M059J (cell line): ENCODE measurements at regions not wholly inside any gene's neighbourhood (a gene's known extent, or its start where the extent isn't known, plus 50 kb on each side); places are given as distances from the start of the nearest gene placed in this dataset.

ENCODE experiments used
- DNase-seq: peaks from one replicate; pipeline ENCODE4 v3.0.0-alpha.2; 2012; ENCODE audit warnings: low read depth

GRCh38 chr5:41670854-41671479 lies 160.6 kb upstream of the PLCXD3 start:
- no peak for DNase-seq

DNA sequence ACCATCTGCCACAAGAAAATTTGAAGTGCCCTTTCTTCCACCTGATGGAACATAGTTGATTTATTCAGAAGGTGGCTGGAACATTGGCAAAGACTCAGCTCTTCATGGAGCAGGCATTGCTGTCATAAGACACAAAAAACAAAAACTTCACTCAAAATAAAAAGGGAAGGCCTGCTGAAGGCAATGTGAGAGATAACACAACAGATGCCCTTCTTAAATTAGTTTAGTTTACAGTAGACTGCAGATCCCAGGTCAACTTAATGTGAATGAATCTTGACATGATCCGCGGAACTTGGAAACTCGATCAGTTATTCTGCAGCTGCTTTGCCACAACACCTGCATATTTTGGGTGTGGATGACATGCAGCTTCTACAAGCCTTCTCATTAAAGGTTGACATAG lies 159.8 kb upstream of the PLCXD3 start:
- DNase-seq = no peak

- DNase-seq = no peak
These were observed 150.9 kb upstream of the PLCXD3 start for GRCh38 chr5:41661254-41661653.

- no peak for DNase-seq
These were observed 146.2 kb upstream of the PLCXD3 start for GRCh38 chr5:41656597-41656996.

DNA sequence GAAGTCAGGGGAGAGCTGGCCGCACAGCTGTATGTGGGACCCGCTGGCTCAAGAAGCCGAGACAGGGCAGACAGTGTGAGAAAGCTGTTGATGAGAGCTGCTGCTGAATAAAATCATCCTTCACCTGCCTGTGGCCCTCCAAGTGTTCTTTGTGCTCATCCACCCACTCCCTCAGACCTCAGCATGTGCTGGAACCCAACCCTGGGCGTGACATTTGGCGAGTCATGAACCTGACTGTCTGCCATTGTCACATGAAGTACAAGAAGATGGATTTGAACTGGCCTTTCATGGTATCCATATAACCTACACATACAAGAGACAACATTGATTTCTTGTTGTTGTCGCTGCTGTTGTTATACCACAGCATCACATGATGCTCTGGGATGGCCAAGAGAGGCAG lies 139.7 kb upstream of the PLCXD3 start:
- DNase-seq = no peak

- DNase-seq = peak; percentile 63
These were observed 139.3 kb upstream of the PLCXD3 start for GRCh38 chr5:41649659-41650058.

- DNase-seq = no peak
These were observed 138.6 kb upstream of the PLCXD3 start for GRCh38 chr5:41648996-41649395.

DNA sequence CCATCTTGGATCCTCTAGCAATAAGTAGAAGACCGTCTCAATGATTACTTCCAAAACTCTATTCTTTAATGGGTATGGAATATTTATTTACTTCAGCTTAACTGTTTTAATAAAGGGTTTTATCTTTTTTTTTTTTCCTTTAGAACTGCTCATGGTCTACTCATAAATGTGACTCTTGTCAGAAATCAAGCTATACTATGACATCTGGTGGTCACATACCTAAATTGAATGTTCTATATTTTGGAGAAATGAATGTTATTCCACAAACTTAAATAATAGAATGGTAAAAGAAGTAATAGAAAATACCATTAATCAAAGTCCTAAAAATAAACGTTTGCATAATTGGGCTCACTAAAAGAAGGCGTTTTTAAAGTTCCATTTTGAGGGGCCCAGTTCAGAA lies 131.2 kb upstream of the PLCXD3 start:
- DNase-seq = peak; percentile 8

- no peak for DNase-seq
These were observed 128.3 kb upstream of the PLCXD3 start for GRCh38 chr5:41638685-41639084.

GRCh38 chr5:41637869-41638268 lies 127.5 kb upstream of the PLCXD3 start:
- peak; percentile 10 for DNase-seq

- DNase-seq = peak; percentile 11
These were observed 127.0 kb upstream of the PLCXD3 start for GRCh38 chr5:41637424-41637823.

DNA sequence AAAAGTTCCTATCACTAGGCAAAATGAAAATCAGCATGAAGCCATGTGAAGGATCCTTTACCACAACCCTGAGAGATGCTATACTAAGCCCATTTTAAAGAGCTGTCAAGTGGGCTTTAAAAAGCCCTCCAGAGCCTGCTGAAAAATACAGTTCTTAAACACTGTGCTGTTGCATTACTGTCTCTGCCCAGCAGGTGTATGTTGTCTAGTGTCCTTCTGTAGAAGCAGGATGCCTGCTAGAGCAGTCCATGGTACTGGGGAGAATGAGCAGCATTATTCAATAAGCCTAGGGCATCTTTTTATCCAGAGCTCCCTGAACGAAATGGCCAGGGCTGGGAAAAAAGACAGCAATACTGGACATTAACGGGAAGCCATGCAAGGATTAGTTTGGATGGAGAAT lies 126.2 kb upstream of the PLCXD3 start:
- peak; percentile 47 for DNase-seq

DNA sequence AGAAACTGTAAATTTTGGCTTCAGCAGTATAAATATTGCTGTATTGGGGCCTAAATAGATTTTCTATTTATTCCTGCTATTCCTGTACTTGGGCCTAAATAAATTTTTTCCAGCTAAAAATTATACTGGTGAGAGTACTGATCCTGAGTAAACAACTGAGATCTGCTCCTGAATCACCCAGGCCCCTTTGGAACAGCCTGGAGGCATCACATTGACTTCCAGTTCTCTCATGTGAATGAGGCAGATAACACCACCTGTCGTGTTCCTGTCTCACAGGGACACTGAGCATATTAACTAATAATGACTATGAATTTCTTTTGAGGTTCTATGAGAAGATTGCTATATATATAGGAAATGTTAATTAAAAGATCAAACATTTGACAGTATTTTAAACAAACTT lies 119.5 kb upstream of the PLCXD3 start:
- DNase-seq = no peak

GRCh38 chr5:41625571-41625970 lies 115.2 kb upstream of the PLCXD3 start:
- DNase-seq = no peak

DNA sequence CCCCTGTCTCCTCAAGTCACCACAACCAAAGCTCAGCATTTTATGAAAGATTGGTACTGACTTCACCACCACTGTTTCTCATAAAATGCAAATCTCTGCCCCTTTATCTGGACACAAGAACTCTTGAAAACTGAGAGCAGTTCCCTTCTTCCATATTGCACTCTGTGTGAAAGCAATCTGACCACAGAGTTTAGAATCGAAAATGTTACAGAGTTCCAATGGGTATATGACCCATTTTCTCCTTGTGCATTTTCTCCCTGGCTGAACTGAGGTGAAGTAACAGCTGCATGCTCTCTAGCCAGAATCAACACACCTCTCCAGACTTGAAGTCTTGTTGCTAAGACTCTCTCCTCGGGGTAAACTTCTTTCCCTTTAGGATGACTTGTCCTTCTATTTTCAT lies 111.0 kb upstream of the PLCXD3 start:
- no peak for DNase-seq

GRCh38 chr5:41617843-41618515 lies 107.6 kb upstream of the PLCXD3 start:
- DNase-seq = no peak

DNA sequence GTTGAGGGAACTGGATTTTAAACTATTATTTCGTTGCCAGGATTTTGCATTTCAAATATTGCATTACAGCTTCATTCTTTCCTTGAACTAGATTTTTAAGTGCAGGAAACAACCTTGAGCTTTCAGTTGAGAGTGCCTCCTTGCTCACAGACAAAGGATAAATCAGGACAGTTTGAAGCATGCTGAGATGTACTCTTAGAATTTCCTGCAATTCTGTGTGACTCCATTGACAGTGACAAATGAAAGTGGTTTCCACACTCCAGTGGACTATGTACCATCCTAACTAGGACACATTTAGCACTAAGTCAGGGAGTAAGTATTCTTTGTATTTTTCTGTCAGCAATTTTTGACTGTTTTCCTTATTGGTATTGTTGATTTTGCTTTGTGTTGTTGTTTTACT lies 100.0 kb upstream of the PLCXD3 start:
- DNase-seq = no peak

DNA sequence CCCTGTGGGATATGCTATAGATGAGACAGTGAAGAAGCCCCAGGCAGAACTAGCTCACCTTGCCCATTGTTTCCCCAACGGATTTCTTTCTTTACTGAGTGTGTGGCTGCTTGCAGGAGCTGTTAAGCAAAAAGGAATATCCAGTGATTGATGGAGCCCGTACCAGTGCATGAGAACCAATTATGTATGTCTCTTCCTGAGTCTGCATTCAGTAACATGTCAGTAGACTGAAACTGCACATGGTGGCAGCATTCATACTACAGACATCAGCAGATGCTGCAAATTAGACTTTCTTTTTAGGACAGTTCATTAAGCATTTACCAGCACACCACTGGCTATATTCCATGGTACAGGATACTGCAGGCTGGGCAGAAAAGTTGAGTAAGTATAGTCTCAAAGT lies 90.3 kb upstream of the PLCXD3 start:
- no peak for DNase-seq

DNA sequence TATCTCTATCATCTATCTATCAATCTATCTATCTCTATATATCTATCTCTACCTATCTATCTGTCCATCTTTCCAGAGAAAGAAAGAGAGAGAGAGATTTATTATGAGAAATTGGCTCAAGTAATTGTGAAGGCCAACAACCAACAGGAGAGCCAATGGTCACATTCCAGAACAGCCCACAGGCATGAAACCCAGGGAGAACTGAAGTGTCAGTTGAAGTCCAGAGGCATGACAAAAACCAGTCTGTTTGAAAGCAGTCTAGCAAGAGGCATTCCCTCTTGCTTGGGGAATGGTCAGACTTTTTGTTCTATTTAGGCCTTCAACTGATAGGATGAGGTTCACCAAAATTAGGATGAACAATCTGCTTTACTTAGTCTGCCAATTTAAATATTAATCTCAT lies 87.6 kb upstream of the PLCXD3 start:
- DNase-seq = peak; percentile 44

- DNase-seq = no peak
These were observed 77.3 kb upstream of the PLCXD3 start for GRCh38 chr5:41587668-41588067.

DNA sequence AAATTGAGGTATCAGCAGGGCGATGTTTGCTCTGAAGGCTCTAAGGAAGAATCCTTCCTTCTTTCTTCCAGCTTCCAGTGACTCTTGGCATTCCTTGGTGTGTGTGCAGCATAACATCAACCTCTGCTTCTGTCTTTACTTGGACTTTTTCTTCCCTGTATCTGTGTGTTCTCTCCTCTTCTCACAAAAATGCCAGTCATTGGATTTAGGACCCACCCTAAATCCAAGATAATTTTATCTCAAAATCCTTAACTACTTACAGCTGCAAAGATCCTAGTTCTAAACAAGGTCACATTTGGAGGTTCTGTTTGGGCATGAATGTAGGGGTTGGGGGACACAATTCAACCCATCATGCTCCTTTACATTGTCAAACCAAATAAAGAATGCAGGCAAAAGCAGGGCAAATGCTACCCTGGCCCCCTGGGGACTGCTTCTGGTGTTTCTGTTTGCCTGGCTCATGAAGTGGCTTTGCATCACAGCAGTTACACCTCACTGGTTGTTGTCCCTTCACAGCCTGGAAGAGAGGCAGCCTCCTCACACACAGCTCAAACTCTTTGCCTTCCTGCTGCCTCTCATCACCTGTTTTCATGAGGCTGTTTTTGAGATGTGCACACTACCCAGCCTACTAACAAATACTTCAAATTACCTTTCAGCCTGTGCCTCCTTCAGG lies 64.8 kb upstream of the PLCXD3 start:
- DNase-seq = no peak

GRCh38 chr5:41574391-41574790 lies 64.0 kb upstream of the PLCXD3 start:
- DNase-seq = no peak
